T-helper 2 cell treated with Interferon-gamma antibody and Interleukin-4, amounts not matched to agents 100 ng/mL and 5 ng/mL, for 36 hours (primary cell): ENCODE measurements at regions not wholly inside any gene's neighbourhood (a gene's known extent, or its start where the extent isn't known, plus 50 kb on each side); places are given as distances from the start of the nearest gene placed in this dataset.

Experiments
- intact Hi-C: fragments of 100-400 bp; cut with micrococcal nuclease; formaldehyde crosslinking; loops from one replicate; pipeline ENCODE4 v1.15.1; 2023

- intact Hi-C loops: no loop called here
Measured at GRCh38 chr5:53326424-53327153, 153.8 kb upstream of the FST start.

- intact Hi-C loops: no loop called here
Measured at GRCh38 chr5:53327811-53328334, 152.6 kb upstream of the FST start.

- intact Hi-C loops: no loop called here
Measured at GRCh38 chr5:53330491-53330890, 149.9 kb upstream of the FST start.

GRCh38 chr5:53331463-53331862, 149.0 kb upstream of the FST start:
- intact Hi-C loops: no loop called here

GRCh38 chr5:53333160-53333559, 147.3 kb upstream of the FST start:
- intact Hi-C loops: no loop called here

- intact Hi-C loops: no loop called here
Measured at GRCh38 chr5:53334431-53334941, 145.9 kb upstream of the FST start.

- intact Hi-C loops: no loop called here
Measured at GRCh38 chr5:53335115-53335514, 145.3 kb upstream of the FST start.

- intact Hi-C loops: no loop called here
Measured at GRCh38 chr5:53337827-53338226, 142.6 kb upstream of the FST start.

- intact Hi-C loops: no loop called here
Measured at GRCh38 chr5:53338971-53339370, 141.5 kb upstream of the FST start.

- intact Hi-C loops: no loop called here
Measured at GRCh38 chr5:53339962-53340540, 140.4 kb upstream of the FST start.

GRCh38 chr5:53340956-53341750, 139.3 kb upstream of the FST start:
- intact Hi-C loops: no loop called here

- intact Hi-C loops: no loop called here
Measured at GRCh38 chr5:53342236-53342635, 138.2 kb upstream of the FST start.

- intact Hi-C loops: no loop called here
Measured at GRCh38 chr5:53343187-53343586, 137.2 kb upstream of the FST start.

GRCh38 chr5:53350368-53350767, 130.1 kb upstream of the FST start:
- intact Hi-C loops: no loop called here

- intact Hi-C loops: no loop called here
Measured at GRCh38 chr5:53350991-53351770, 129.2 kb upstream of the FST start.

- intact Hi-C loops: no loop called here
Measured at GRCh38 chr5:53355316-53355715, 125.1 kb upstream of the FST start.

- intact Hi-C loops: no loop called here
Measured at GRCh38 chr5:53355931-53356330, 124.5 kb upstream of the FST start.

GRCh38 chr5:53357439-53357838, 123.0 kb upstream of the FST start:
- intact Hi-C loops: no loop called here

- intact Hi-C loops: no loop called here
Measured at GRCh38 chr5:53358794-53359193, 121.6 kb upstream of the FST start.

GRCh38 chr5:53359916-53360517, 120.4 kb upstream of the FST start:
- intact Hi-C loops: no loop called here

- intact Hi-C loops: no loop called here
Measured at GRCh38 chr5:53360811-53361210, 119.6 kb upstream of the FST start.
